GM12891 (cell line): ENCODE measurements at regions not wholly inside any gene's neighbourhood (a gene's known extent, or its start where the extent isn't known, plus 50 kb on each side); places are given as distances from the start of the nearest gene placed in this dataset.

Experiments used
- PAX5 ChIP-seq: IDR thresholded peaks from 2 replicates; pipeline ENCODE4 v1.6.1; 2011; ENCODE audit warnings: low read length, moderate library complexity, mild to moderate bottlenecking; ENCODE audit not compliant: insufficient read depth, severe bottlenecking
- POLR2A ChIP-seq: IDR thresholded peaks from 2 replicates; pipeline ENCODE4 v1.6.1; 2011; ENCODE audit warnings: low read depth, low read length, control low read depth
- POLR2AphosphoS5 ChIP-seq: IDR thresholded peaks from 2 replicates; pipeline ENCODE4 v1.6.1; 2011; ENCODE audit warnings: low read depth, low read length, control low read depth
- TAF1 ChIP-seq: IDR thresholded peaks from 2 replicates; pipeline ENCODE4 v1.6.1; 2011; ENCODE audit warnings: low read depth, low read length, control low read depth

DNA sequence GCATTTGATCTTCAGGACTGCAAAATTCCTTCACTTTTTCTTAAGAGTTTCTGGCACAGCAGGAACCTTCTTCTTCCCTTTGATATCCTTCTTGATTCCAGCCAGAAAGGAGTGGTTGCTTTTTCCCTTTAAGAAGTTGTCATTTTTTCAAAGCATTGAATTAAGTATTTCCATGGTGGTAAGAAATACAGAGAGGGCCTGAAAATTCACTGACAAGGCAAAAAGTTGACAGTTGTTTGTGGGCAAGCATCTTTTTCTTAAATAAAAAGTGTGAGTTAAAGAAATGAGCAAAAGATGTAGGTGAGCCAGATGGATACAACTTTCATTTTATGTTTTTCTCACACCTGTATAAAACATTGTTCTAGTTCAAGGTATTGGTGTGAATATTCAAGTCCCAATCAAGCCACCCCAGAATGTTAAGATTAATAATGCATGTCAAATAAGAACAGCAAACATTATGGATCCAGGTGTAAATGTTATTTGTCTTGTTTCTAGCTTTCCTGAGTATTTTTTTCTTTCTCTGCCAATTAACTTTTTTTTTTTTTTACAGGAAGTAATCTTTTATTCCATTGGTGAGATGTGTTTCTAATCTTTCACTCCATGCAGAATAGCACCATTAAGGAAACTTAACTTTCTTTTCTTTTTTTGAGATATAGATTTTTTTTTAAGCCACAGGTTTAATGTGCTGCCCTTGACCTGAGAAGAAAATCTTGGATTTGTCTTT, 334.3 kb upstream of the SEMA3A start:
- no peak for TF ChIP-seq POLR2AphosphoS5
- no peak for TF ChIP-seq POLR2A
- no peak for TF ChIP-seq TAF1
- no peak for TF ChIP-seq PAX5
